ENCODE measurements at regions not wholly inside any gene's neighbourhood (a gene's known extent, or its start where the extent isn't known, plus 50 kb on each side); places are given as distances from the start of the nearest gene placed in this dataset.

DNA sequence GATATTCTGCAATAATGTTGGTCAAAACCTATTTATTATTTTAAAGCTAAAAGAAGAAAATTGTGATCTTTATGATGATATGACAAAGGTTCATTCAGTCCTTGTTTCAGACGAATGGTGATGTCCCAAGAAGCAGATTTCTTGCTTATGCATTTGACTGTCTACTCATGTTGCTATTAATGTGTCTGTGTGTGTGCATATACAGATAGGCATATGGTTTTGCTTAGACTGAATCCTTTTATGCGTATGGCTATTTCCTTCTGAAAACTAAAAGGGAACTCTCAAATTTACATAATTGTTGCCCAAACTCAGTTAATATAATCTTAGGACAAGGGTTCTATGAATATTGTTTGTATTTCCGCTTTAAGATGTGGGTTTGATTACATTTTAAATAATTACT, 632.3 kb upstream of the SETBP1 start:
- Histone ChIP-seq H3K27me3 (ENCODE audit: insufficient read depth, low read length) (no peaks in the 10 kb centered on the region), H3K4me2 (ENCODE audit: low read length) (no peak overlapping the region), H3K27ac (ENCODE audit: low read depth, low read length) (no peak overlapping the region), H3K9me3 (ENCODE audit: control insufficient read depth in 1 of 2, insufficient read depth in 1 of 2, low read depth in 1 of 2, low read length in 2 of 2) (peaks cover 17 to 26% of the 10 kb centered on the region in 2 experiments; a peak in 2 of 4 replicates), H3K4me3 (replicated peaks in 1 of 2; ENCODE audit: low read depth in 1 of 2, low read length in 2 of 2) (no peak overlapping the region), H3K36me3 (ENCODE audit: control insufficient read depth in 1 of 2, insufficient read depth in 2 of 2, low read length in 2 of 2) (no peaks in the 10 kb centered on the region), H4K20me1 (ENCODE audit: insufficient read depth) (no peaks in the 10 kb centered on the region), H2AFZ (ENCODE audit: low read depth, low read length, poor library complexity, severe bottlenecking) (no peak overlapping the region), H3K79me2 (ENCODE audit: insufficient read depth, low read length) (no peaks in the 10 kb centered on the region), H3K9ac (ENCODE audit: low read length) (no peak overlapping the region), H3K9me2 (ENCODE audit: insufficient read depth) (no peaks in the 10 kb centered on the region), H3K4me1 (ENCODE audit: control insufficient read depth in 1 of 2, insufficient read depth in 2 of 2, low read length in 2 of 2) (no peaks in the 10 kb centered on the region)
- CTCF ChIA-PET: no interaction called here
- POLR2A ChIA-PET: no interaction called here
- TF ChIP-seq YY1 (IDR thresholded peaks at IDR 0.05; ENCODE audit: extremely low read depth, insufficient replicate concordance, low read depth, low read length) (no peak), ZFX (IDR thresholded peaks at IDR 0.05) (no peak), CBX3 (IDR thresholded peaks at IDR 0.05; ENCODE audit: low read depth) (no peak), CEBPB (IDR thresholded peaks at IDR 0.05; ENCODE audit: low read depth) (no peak), POLR2AphosphoS5 (IDR thresholded peaks at IDR 0.05; ENCODE audit: low read depth, low read length) (no peak), JUND (IDR thresholded peaks at IDR 0.05) (no peak), EZH2 (IDR thresholded peaks at IDR 0.05) (no peak)
- TF ChIP-seq, protein P1, sequence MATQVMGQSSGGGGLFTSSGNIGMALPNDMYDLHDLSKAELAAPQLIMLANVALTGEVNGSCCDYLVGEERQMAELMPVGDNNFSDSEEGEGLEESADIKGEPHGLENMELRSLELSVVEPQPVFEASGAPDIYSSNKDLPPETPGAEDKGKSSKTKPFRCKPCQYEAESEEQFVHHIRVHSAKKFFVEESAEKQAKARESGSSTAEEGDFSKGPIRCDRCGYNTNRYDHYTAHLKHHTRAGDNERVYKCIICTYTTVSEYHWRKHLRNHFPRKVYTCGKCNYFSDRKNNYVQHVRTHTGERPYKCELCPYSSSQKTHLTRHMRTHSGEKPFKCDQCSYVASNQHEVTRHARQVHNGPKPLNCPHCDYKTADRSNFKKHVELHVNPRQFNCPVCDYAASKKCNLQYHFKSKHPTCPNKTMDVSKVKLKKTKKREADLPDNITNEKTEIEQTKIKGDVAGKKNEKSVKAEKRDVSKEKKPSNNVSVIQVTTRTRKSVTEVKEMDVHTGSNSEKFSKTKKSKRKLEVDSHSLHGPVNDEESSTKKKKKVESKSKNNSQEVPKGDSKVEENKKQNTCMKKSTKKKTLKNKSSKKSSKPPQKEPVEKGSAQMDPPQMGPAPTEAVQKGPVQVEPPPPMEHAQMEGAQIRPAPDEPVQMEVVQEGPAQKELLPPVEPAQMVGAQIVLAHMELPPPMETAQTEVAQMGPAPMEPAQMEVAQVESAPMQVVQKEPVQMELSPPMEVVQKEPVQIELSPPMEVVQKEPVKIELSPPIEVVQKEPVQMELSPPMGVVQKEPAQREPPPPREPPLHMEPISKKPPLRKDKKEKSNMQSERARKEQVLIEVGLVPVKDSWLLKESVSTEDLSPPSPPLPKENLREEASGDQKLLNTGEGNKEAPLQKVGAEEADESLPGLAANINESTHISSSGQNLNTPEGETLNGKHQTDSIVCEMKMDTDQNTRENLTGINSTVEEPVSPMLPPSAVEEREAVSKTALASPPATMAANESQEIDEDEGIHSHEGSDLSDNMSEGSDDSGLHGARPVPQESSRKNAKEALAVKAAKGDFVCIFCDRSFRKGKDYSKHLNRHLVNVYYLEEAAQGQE (IDR thresholded peaks at IDR 0.05; ENCODE audit: low read depth): no peak
- no peak for ATAC-seq
- no TSS peak for BruUV-seq (replicated peaks)
- no peak for DNase-seq (ENCODE audit: low read depth, low spot score)
- RAD21 ChIA-PET (ENCODE audit: low non-redundant PET in 1 of 2, low total read pairs in 2 of 2, uncharacterized antibody in 2 of 2, unreplicated experiment in 2 of 2): no interaction called here
- intact Hi-C loops (cut with micrococcal nuclease): no loop called here

DNA sequence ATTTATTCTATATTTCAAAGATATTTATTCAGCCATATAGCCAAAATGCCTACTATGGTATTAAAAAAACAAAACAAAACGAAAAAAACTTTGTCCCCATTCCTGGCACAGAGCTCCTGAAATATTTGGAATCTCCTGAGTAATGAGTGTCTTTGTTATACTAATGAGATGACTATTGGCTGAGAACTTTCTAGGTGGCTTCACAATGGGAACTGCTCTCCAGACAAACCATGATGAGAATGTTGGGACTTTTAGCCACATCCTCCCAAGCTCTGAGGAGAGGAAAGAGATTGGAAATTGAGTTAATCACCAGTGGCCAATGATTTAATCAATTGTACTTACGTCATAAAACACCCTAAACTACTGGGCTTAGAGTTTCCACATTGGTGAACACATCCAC, 631.8 kb upstream of the SETBP1 start:
- H3K4me1 ChIP-seq (ENCODE audit: control insufficient read depth in 1 of 2, insufficient read depth in 2 of 2, low read length in 2 of 2): no peaks in the 10 kb centered on the region
- intact Hi-C loops (cut with micrococcal nuclease): no loop called here
- H3K4me2 ChIP-seq (ENCODE audit: low read length): no peak overlapping the region
- CTCF ChIA-PET: no interaction called here
- BruUV-seq (replicated peaks): no TSS peak
- no peaks in the 10 kb centered on the region for H4K20me1 ChIP-seq (ENCODE audit: insufficient read depth)
- H3K79me2 ChIP-seq (ENCODE audit: insufficient read depth, low read length): no peaks in the 10 kb centered on the region
- no peaks in the 10 kb centered on the region for H3K9me2 ChIP-seq (ENCODE audit: insufficient read depth)
- POLR2A ChIA-PET: no interaction called here
- no peak overlapping the region for H3K27ac ChIP-seq (ENCODE audit: low read depth, low read length)
- H2AFZ ChIP-seq (ENCODE audit: low read depth, low read length, poor library complexity, severe bottlenecking): no peak overlapping the region
- no peak for ATAC-seq
- H3K9me3 ChIP-seq (ENCODE audit: control insufficient read depth in 1 of 2, insufficient read depth in 1 of 2, low read depth in 1 of 2, low read length in 2 of 2): peaks cover 17 to 22% of the 10 kb centered on the region in 2 experiments; a peak in 2 of 4 replicates
- no peaks in the 10 kb centered on the region for H3K36me3 ChIP-seq (ENCODE audit: control insufficient read depth in 1 of 2, insufficient read depth in 2 of 2, low read length in 2 of 2)
- no peak for DNase-seq (ENCODE audit: low read depth, low spot score)
- RAD21 ChIA-PET (ENCODE audit: low non-redundant PET in 1 of 2, low total read pairs in 2 of 2, uncharacterized antibody in 2 of 2, unreplicated experiment in 2 of 2): no interaction called here
- H3K9ac ChIP-seq (ENCODE audit: low read length): no peak overlapping the region
- no peak overlapping the region for H3K4me3 ChIP-seq (replicated peaks in 1 of 2; ENCODE audit: low read depth in 1 of 2, low read length in 2 of 2)
- H3K27me3 ChIP-seq (ENCODE audit: insufficient read depth, low read length): no peaks in the 10 kb centered on the region
- TF ChIP-seq, protein P2, sequence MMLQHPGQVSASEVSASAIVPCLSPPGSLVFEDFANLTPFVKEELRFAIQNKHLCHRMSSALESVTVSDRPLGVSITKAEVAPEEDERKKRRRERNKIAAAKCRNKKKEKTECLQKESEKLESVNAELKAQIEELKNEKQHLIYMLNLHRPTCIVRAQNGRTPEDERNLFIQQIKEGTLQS (IDR thresholded peaks at IDR 0.05): no peak
- TF ChIP-seq SP1 (IDR thresholded peaks at IDR 0.05; ENCODE audit: low read depth) (no peak), EZH2phosphoT487 (IDR thresholded peaks at IDR 0.05; ENCODE audit: borderline replicate concordance) (no peak), SIN3A (IDR thresholded peaks at IDR 0.05; ENCODE audit: low read depth) (no peak), RAD21 (IDR thresholded peaks at IDR 0.05; ENCODE audit: low read depth) (no peak), POLR2AphosphoS5 (IDR thresholded peaks at IDR 0.05; ENCODE audit: low read depth, low read length) (no peak), ZFX (IDR thresholded peaks at IDR 0.05) (no peak), JUND (IDR thresholded peaks at IDR 0.05) (no peak), EGR1 (IDR thresholded peaks at IDR 0.05; ENCODE audit: low read depth) (no peak), FOSL1 (IDR thresholded peaks at IDR 0.05; ENCODE audit: low read depth) (no peak), ZNF274 (IDR thresholded peaks at IDR 0.05; ENCODE audit: low read depth, low read length) (no peak), CBX3 (IDR thresholded peaks at IDR 0.05; ENCODE audit: low read depth) (no peak), POLR2A (IDR thresholded peaks at IDR 0.05; ENCODE audit: borderline replicate concordance, extremely low read depth, insufficient read depth, insufficient read length) (no peak)
- TF ChIP-seq, protein P3, sequence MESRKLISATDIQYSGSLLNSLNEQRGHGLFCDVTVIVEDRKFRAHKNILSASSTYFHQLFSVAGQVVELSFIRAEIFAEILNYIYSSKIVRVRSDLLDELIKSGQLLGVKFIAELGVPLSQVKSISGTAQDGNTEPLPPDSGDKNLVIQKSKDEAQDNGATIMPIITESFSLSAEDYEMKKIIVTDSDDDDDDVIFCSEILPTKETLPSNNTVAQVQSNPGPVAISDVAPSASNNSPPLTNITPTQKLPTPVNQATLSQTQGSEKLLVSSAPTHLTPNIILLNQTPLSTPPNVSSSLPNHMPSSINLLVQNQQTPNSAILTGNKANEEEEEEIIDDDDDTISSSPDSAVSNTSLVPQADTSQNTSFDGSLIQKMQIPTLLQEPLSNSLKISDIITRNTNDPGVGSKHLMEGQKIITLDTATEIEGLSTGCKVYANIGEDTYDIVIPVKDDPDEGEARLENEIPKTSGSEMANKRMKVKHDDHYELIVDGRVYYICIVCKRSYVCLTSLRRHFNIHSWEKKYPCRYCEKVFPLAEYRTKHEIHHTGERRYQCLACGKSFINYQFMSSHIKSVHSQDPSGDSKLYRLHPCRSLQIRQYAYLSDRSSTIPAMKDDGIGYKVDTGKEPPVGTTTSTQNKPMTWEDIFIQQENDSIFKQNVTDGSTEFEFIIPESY (IDR thresholded peaks at IDR 0.05; ENCODE audit: extremely low read depth, insufficient replicate concordance, low read length): no peak

Data from HCT116 (cell line).